Neural crest cell (in vitro differentiated cells): ENCODE measurements at regions not wholly inside any gene's neighbourhood (a gene's known extent, or its start where the extent isn't known, plus 50 kb on each side); places are given as distances from the start of the nearest gene placed in this dataset.

Source experiments
- DNase-seq: peaks from one replicate; pipeline ENCODE4 v3.0.0; 2021; ENCODE audit warnings: low read depth, mixed read lengths, low spot score
- H3K27ac Mint-ChIP-seq: one replicate; pipeline ENCODE4 v1.8.0; 2021; ENCODE audit warnings: mild to moderate bottlenecking, mixed read lengths; ENCODE audit not compliant: unreplicated experiment
- H3K27me3 Mint-ChIP-seq: 2 replicates; pipeline ENCODE4 v1.8.0; 2021; ENCODE audit warnings: low read depth, mild to moderate bottlenecking, mixed read lengths
- H3K36me3 Mint-ChIP-seq: 2 replicates; pipeline ENCODE4 v1.8.0; 2021; ENCODE audit warnings: low read depth, mild to moderate bottlenecking, mixed read lengths
- H3K4me1 Mint-ChIP-seq: 2 replicates; pipeline ENCODE4 v1.8.0; 2021; ENCODE audit warnings: mixed read lengths
- H3K4me3 Mint-ChIP-seq: one replicate; pipeline ENCODE4 v1.8.0; 2021; ENCODE audit warnings: mild to moderate bottlenecking, mixed read lengths
- H3K9me3 Mint-ChIP-seq: 2 replicates; pipeline ENCODE4 v1.8.0; 2021; ENCODE audit warnings: mixed read lengths
- CTCF ChIP-seq: fragments of 200-600 bp; sonication (generic); conservative IDR thresholded peaks from 2 replicates; pipeline ENCODE4 v1.5.0; 2021; ENCODE audit warnings: antibody characterized with exemption, mild to moderate bottlenecking

DNA sequence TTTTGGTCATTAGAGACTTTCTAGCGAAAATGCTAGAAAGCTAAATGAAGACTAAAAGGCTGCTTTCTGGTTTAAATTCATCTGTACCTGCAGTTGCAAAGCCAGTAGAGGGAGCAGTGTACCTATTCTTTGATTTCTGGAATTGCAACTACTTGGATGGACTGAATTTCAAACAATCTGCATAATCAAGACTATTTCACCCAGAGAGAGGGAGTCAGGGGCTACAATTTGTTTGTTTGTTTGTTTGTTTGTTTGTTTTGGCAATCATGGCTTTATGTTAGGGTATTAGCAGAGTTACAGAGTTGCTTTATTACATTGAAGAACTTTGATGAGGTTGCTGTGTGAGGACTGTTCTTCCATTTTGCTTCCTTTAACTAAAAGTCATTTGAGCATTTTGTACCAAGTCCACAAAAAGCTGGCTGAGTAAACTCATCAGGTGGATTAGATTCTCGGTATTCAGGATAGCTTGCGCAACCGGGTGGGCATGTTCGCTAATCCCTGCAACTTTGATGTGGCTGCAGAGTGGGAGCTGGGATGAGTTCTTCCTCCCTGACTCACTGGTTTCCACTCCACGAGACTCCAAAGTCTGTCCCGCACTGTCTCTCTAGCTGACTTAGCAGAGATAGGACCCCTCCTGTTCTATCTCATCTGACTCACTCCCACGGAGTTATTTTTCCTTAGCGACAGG, 80.0 kb upstream of the TUT7 start:
- H3K27me3 Mint-ChIP-seq = no peaks in the 10 kb centered on the region

DNA sequence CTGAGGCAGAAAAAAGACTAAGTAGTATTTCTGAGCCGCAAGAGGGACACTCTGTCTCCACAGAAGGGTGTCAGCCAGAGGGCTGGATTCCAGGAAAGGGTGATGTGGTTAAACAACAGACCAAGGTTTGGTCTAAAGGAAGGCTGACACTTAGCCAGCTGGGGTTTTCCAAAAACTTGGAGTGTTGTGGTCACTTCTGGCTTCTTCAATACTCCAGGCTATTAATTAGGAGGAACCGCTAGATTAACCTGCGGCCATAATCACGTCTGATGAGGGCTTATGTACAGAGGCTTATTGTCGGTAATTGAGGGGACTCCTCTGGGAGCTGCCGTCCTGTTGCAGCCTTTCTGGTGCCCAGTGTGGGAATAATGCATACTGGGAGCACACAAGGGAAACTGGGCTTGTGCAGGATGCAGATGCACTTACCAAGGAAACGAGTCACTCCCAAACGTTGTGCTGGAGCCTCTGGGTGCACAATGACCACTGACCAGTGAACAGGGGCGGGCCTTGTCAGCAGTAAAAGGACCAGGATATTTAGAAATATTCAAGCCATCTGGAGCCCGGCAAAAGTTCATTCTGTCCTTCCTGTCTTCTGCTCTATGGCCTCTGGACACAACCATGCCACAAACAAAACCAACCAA, 70.2 kb upstream of the TUT7 start:
- H3K36me3 Mint-ChIP-seq = no peaks in the 10 kb centered on the region
- DNase-seq = no peak
- no peak overlapping the region for H3K4me3 Mint-ChIP-seq
- no peak overlapping the region for H3K27ac Mint-ChIP-seq
- TF ChIP-seq CTCF = no peak
- H3K27me3 Mint-ChIP-seq = no peaks in the 10 kb centered on the region
- H3K9me3 Mint-ChIP-seq = no peaks in the 10 kb centered on the region
- H3K4me1 Mint-ChIP-seq = no peaks in the 10 kb centered on the region

More for the DNA sequence above, 80.0 kb upstream of the TUT7 start:
- no peak for DNase-seq
- Mint-ChIP-seq H3K9me3 (peaks cover 3% of the 10 kb centered on the region), H3K4me3 (no peak overlapping the region), H3K36me3 (no peaks in the 10 kb centered on the region), H3K4me1 (no peaks in the 10 kb centered on the region), H3K27ac (no peak overlapping the region)
- TF ChIP-seq CTCF = peak; percentile 86

GRCh38 chr9:86413971-86414880, 60.0 kb upstream of the TUT7 start:
- no peaks in the 10 kb centered on the region for H3K9me3 Mint-ChIP-seq
- no peak overlapping the region for H3K27ac Mint-ChIP-seq
- no peak for DNase-seq
- H3K36me3 Mint-ChIP-seq = no peaks in the 10 kb centered on the region
- no peaks in the 10 kb centered on the region for H3K27me3 Mint-ChIP-seq
- TF ChIP-seq CTCF = peak; percentile 91
- no peak overlapping the region for H3K4me3 Mint-ChIP-seq
- peaks cover 4% of the 10 kb centered on the region for H3K4me1 Mint-ChIP-seq

DNA sequence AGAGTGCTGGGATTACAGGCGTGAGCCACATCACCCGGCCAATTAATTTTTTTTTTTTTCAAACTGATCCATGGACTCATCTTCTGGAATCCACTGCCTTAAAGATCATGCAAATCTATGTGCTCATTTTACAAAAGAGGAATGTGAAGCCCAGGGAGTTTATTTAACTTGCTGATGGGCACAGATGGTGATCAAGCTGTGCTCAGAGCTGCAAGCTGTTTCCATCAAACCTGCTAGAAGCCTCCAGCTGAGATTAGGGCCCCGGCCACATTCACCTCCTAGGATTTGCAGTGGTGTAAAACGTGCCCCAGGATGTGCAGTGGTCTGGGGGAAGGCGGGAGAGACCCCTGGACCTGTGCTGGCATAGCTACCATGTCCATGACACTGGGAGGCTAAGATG, 56.1 kb upstream of the TUT7 start:
- Mint-ChIP-seq H3K27me3 (no peaks in the 10 kb centered on the region), H3K4me1 (peaks cover 14% of the 10 kb centered on the region), H3K9me3 (no peaks in the 10 kb centered on the region), H3K4me3 (no peak overlapping the region), H3K27ac (no peak overlapping the region), H3K36me3 (no peaks in the 10 kb centered on the region)
- TF ChIP-seq CTCF = no peak
- no peak for DNase-seq

DNA sequence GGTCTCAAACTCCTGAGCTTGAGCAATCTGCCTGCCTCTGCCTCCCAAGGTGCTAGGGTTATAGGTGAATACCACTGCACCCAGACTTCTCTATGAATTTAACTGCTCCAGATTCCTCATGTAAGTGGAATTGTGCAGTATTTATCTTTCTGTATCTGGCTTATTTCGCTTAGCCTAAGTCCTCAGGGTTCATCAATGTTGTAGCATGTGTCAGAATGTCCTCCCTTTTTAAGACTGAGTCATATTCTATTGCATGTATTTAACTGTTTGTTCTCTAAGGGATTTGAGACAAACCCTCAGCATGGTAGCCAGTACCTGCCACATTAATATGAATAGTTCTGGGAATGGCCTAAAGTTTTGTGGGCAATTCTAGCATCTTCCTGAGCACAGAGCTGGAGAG, 53.9 kb upstream of the TUT7 start:
- no peaks in the 10 kb centered on the region for H3K9me3 Mint-ChIP-seq
- no peaks in the 10 kb centered on the region for H3K27me3 Mint-ChIP-seq
- no peak for DNase-seq
- H3K27ac Mint-ChIP-seq = no peak overlapping the region
- TF ChIP-seq CTCF = no peak
- H3K4me3 Mint-ChIP-seq = no peak overlapping the region
- H3K4me1 Mint-ChIP-seq = peaks cover 9% of the 10 kb centered on the region
- no peaks in the 10 kb centered on the region for H3K36me3 Mint-ChIP-seq
